ENCODE measurements at regions not wholly inside any gene's neighbourhood (a gene's known extent, or its start where the extent isn't known, plus 50 kb on each side); places are given as distances from the start of the nearest gene placed in this dataset.

GRCh38 chr7:46902463-46902862 is 679.4 kb downstream of the TNS3 start:
- WGBS, 2 donors, result 58 to 70% methylated on average over 2 of the region's 2 CpGs
- no peak for DNase-seq (ENCODE audit: low spot score in 2 of 2)
- Histone ChIP-seq H3K36me3 (no peaks in the 10 kb centered on the region), H3K4me3 (no peak overlapping the region), H3K9me3 (peaks cover 0 to 15% (median 0%) of the 10 kb centered on the region in 4 donors), H3K4me1 (no peaks in the 10 kb centered on the region), H3K27ac (no peak overlapping the region), H3K27me3 (no peaks in the 10 kb centered on the region)
- TF ChIP-seq EP300 (IDR thresholded peaks at IDR 0.05), result no peak
- TF ChIP-seq CTCF (IDR thresholded peaks at IDR 0.05), result no peak
- TF ChIP-seq POLR2A (IDR thresholded peaks at IDR 0.05), result no peak

- H3K27me3 ChIP-seq, result no peaks in the 10 kb centered on the region
- 70 to 77% methylated on average over 6 of the region's 6 CpGs for WGBS, 2 donors
- TF ChIP-seq CTCF (IDR thresholded peaks at IDR 0.05) (no peak), EP300 (IDR thresholded peaks at IDR 0.05) (no peak), POLR2A (IDR thresholded peaks at IDR 0.05) (no peak)
- no peak overlapping the region for H3K4me3 ChIP-seq
- no peaks in the 10 kb centered on the region for H3K36me3 ChIP-seq
- H3K9me3 ChIP-seq, result peaks cover 0 to 15% (median 0%) of the 10 kb centered on the region in 4 donors
- H3K4me1 ChIP-seq, result no peaks in the 10 kb centered on the region
- no peak for DNase-seq (ENCODE audit: low spot score in 2 of 2)
- no peak overlapping the region for H3K27ac ChIP-seq
Measured at GRCh38 chr7:46900312-46901263, 681.3 kb downstream of the TNS3 start.

- TF ChIP-seq CTCF (IDR thresholded peaks at IDR 0.05) (no peak), EP300 (IDR thresholded peaks at IDR 0.05) (no peak), POLR2A (IDR thresholded peaks at IDR 0.05) (no peak)
- Histone ChIP-seq H3K9me3 (peaks cover 0 to 18% (median 0%) of the 10 kb centered on the region in 4 donors), H3K4me1 (no peaks in the 10 kb centered on the region), H3K4me3 (no peak overlapping the region), H3K27me3 (no peaks in the 10 kb centered on the region), H3K27ac (no peak overlapping the region), H3K36me3 (no peaks in the 10 kb centered on the region)
- DNase-seq (ENCODE audit: low spot score in 2 of 2), result no peak
- 70 to 82% methylated on average over 4 of the region's 4 CpGs for WGBS, 2 donors
Measured at GRCh38 chr7:46897381-46897780, 684.5 kb downstream of the TNS3 start.

- H3K36me3 ChIP-seq, result no peaks in the 10 kb centered on the region
- 87 to 91% methylated on average over 8 of the region's 8 CpGs for WGBS, 2 donors
- H3K27ac ChIP-seq, result no peak overlapping the region
- no peak overlapping the region for H3K4me3 ChIP-seq
- H3K4me1 ChIP-seq, result no peaks in the 10 kb centered on the region
- peaks cover 0 to 39% (median 1%) of the 10 kb centered on the region in 4 donors for H3K9me3 ChIP-seq
- TF ChIP-seq POLR2A (IDR thresholded peaks at IDR 0.05) (no peak), CTCF (IDR thresholded peaks at IDR 0.05) (no peak), EP300 (IDR thresholded peaks at IDR 0.05) (no peak)
- no peaks in the 10 kb centered on the region for H3K27me3 ChIP-seq
- DNase-seq (ENCODE audit: low spot score in 2 of 2), result no peak
Measured at GRCh38 chr7:46886669-46887374, 695.1 kb downstream of the TNS3 start.

- WGBS, 2 donors, result 58 to 69% methylated on average over 5 of the region's 5 CpGs
- TF ChIP-seq CTCF (IDR thresholded peaks at IDR 0.05) (no peak), POLR2A (IDR thresholded peaks at IDR 0.05) (no peak), EP300 (IDR thresholded peaks at IDR 0.05) (no peak)
Measured at GRCh38 chr7:46885167-46885566, 696.7 kb downstream of the TNS3 start.

More at GRCh38 chr7:46885167-46885566, 696.7 kb downstream of the TNS3 start:
- no peak for DNase-seq (ENCODE audit: low spot score in 2 of 2)
- no peak overlapping the region for H3K4me3 ChIP-seq
- H3K9me3 ChIP-seq, result peaks cover 0 to 28% (median 0%) of the 10 kb centered on the region in 4 donors
- H3K36me3 ChIP-seq, result no peaks in the 10 kb centered on the region
- H3K27ac ChIP-seq, result no peak overlapping the region
- no peaks in the 10 kb centered on the region for H3K4me1 ChIP-seq
- H3K27me3 ChIP-seq, result no peaks in the 10 kb centered on the region
